Adipocyte (in vitro differentiated cells): ENCODE measurements at regions not wholly inside any gene's neighbourhood (a gene's known extent, or its start where the extent isn't known, plus 50 kb on each side); places are given as distances from the start of the nearest gene placed in this dataset.

Experiments
- DNase-seq: peaks from one replicate; pipeline ENCODE4 v3.0.0-alpha.2; 2015; ENCODE audit warnings: low read depth
- H3K27me3 ChIP-seq: replicated peaks from 2 replicates; pipeline ENCODE4 v1.7.0; 2013; ENCODE audit warnings: mild to moderate bottlenecking, low read length, moderate library complexity; ENCODE audit not compliant: control insufficient read depth, insufficient read depth
- H3K36me3 ChIP-seq: 2 replicates; pipeline ENCODE4 v1.7.0; 2013; ENCODE audit warnings: low read length, mild to moderate bottlenecking, moderate library complexity; ENCODE audit not compliant: control insufficient read depth, insufficient read depth, severe bottlenecking
- H3K4me1 ChIP-seq: 2 replicates; pipeline ENCODE4 v1.7.0; 2013; ENCODE audit warnings: mild to moderate bottlenecking, low read length, moderate library complexity; ENCODE audit not compliant: control insufficient read depth, insufficient read depth
- H3K4me3 ChIP-seq: 2 replicates; pipeline ENCODE4 v1.7.0; 2013; ENCODE audit warnings: mild to moderate bottlenecking, low read length, moderate library complexity
- H3K9ac ChIP-seq: 2 replicates; pipeline ENCODE4 v1.7.0; 2013; ENCODE audit warnings: mild to moderate bottlenecking, low read length, moderate library complexity
- H3K9me3 ChIP-seq: 2 replicates; pipeline ENCODE4 v1.7.0; 2013; ENCODE audit warnings: mild to moderate bottlenecking, low read length, moderate library complexity; ENCODE audit not compliant: control insufficient read depth

- no peak overlapping the region for H3K9ac ChIP-seq
- no peak for DNase-seq
- H3K4me3 ChIP-seq: no peak overlapping the region
- H3K9me3 ChIP-seq: no peaks in the 10 kb centered on the region
- no peaks in the 10 kb centered on the region for H3K36me3 ChIP-seq
- no peaks in the 10 kb centered on the region for H3K4me1 ChIP-seq
- no peaks in the 10 kb centered on the region for H3K27me3 ChIP-seq
Measured at GRCh38 chr6:147127587-147127986, 76.6 kb upstream of the STXBP5 start.

- H3K27me3 ChIP-seq: no peaks in the 10 kb centered on the region
- peaks cover 3% of the 10 kb centered on the region for H3K4me1 ChIP-seq
Measured at GRCh38 chr6:147128056-147128455, 76.2 kb upstream of the STXBP5 start.

GRCh38 chr6:147131532-147132128 is 72.6 kb upstream of the STXBP5 start:
- peak; percentile 66 for DNase-seq
- Histone ChIP-seq H3K9ac (no peak overlapping the region), H3K4me3 (no peak overlapping the region)

More at GRCh38 chr6:147128056-147128455, 76.2 kb upstream of the STXBP5 start:
- no peak for DNase-seq
- Histone ChIP-seq H3K9me3 (no peaks in the 10 kb centered on the region), H3K36me3 (no peaks in the 10 kb centered on the region), H3K4me3 (no peak overlapping the region), H3K9ac (no peak overlapping the region)

GRCh38 chr6:147132889-147133288 is 71.3 kb upstream of the STXBP5 start:
- H3K27me3 ChIP-seq: no peaks in the 10 kb centered on the region

More at GRCh38 chr6:147131532-147132128, 72.6 kb upstream of the STXBP5 start:
- H3K9me3 ChIP-seq: no peaks in the 10 kb centered on the region
- no peaks in the 10 kb centered on the region for H3K27me3 ChIP-seq
- H3K36me3 ChIP-seq: no peaks in the 10 kb centered on the region
- peaks cover 4% of the 10 kb centered on the region for H3K4me1 ChIP-seq

GRCh38 chr6:147133669-147134068 is 70.5 kb upstream of the STXBP5 start:
- no peak for DNase-seq
- Histone ChIP-seq H3K4me3 (no peak overlapping the region), H3K9me3 (no peaks in the 10 kb centered on the region), H3K36me3 (no peaks in the 10 kb centered on the region), H3K27me3 (no peaks in the 10 kb centered on the region), H3K9ac (no peak overlapping the region), H3K4me1 (peaks cover 4% of the 10 kb centered on the region)

More at GRCh38 chr6:147132889-147133288, 71.3 kb upstream of the STXBP5 start:
- H3K4me3 ChIP-seq: no peak overlapping the region
- H3K4me1 ChIP-seq: peaks cover 4% of the 10 kb centered on the region
- H3K9me3 ChIP-seq: no peaks in the 10 kb centered on the region
- H3K9ac ChIP-seq: no peak overlapping the region
- no peaks in the 10 kb centered on the region for H3K36me3 ChIP-seq
- peak; percentile 80 for DNase-seq

- H3K27me3 ChIP-seq: no peaks in the 10 kb centered on the region
- H3K9me3 ChIP-seq: no peaks in the 10 kb centered on the region
- no peaks in the 10 kb centered on the region for H3K36me3 ChIP-seq
- H3K9ac ChIP-seq: no peak overlapping the region
- H3K4me1 ChIP-seq: peaks cover 4% of the 10 kb centered on the region
- peak; percentile 39 for DNase-seq
- no peak overlapping the region for H3K4me3 ChIP-seq
Measured at GRCh38 chr6:147135211-147135681, 69.0 kb upstream of the STXBP5 start.

GRCh38 chr6:147136057-147136456 is 68.2 kb upstream of the STXBP5 start:
- Histone ChIP-seq H3K36me3 (no peaks in the 10 kb centered on the region), H3K27me3 (no peaks in the 10 kb centered on the region), H3K4me3 (no peak overlapping the region), H3K9ac (no peak overlapping the region), H3K9me3 (no peaks in the 10 kb centered on the region), H3K4me1 (peaks cover 4% of the 10 kb centered on the region)
- no peak for DNase-seq

- Histone ChIP-seq H3K9ac (no peak overlapping the region), H3K4me1 (peaks cover under 1% of the 10 kb centered on the region), H3K27me3 (no peaks in the 10 kb centered on the region), H3K9me3 (no peaks in the 10 kb centered on the region), H3K36me3 (no peaks in the 10 kb centered on the region), H3K4me3 (no peak overlapping the region)
- no peak for DNase-seq
Measured at GRCh38 chr6:147137986-147138385, 66.2 kb upstream of the STXBP5 start.

- H3K9ac ChIP-seq: no peak overlapping the region
- no peaks in the 10 kb centered on the region for H3K4me1 ChIP-seq
- H3K36me3 ChIP-seq: no peaks in the 10 kb centered on the region
- no peak overlapping the region for H3K4me3 ChIP-seq
- no peaks in the 10 kb centered on the region for H3K9me3 ChIP-seq
- no peak for DNase-seq
- H3K27me3 ChIP-seq: no peaks in the 10 kb centered on the region
Measured at GRCh38 chr6:147138835-147139234, 65.4 kb upstream of the STXBP5 start.

GRCh38 chr6:147141711-147142308 is 62.4 kb upstream of the STXBP5 start:
- Histone ChIP-seq H3K9ac (no peak overlapping the region), H3K36me3 (no peaks in the 10 kb centered on the region), H3K9me3 (no peaks in the 10 kb centered on the region), H3K4me1 (no peaks in the 10 kb centered on the region), H3K27me3 (no peaks in the 10 kb centered on the region), H3K4me3 (no peak overlapping the region)
- DNase-seq: no peak

- Histone ChIP-seq H3K27me3 (no peaks in the 10 kb centered on the region), H3K4me3 (no peak overlapping the region), H3K36me3 (no peaks in the 10 kb centered on the region), H3K9me3 (no peaks in the 10 kb centered on the region), H3K4me1 (no peaks in the 10 kb centered on the region), H3K9ac (no peak overlapping the region)
- DNase-seq: peak; percentile 52
Measured at GRCh38 chr6:147142684-147143245, 61.5 kb upstream of the STXBP5 start.
